ENCODE measurements at regions not wholly inside any gene's neighbourhood (a gene's known extent, or its start where the extent isn't known, plus 50 kb on each side); places are given as distances from the start of the nearest gene placed in this dataset.

DNA sequence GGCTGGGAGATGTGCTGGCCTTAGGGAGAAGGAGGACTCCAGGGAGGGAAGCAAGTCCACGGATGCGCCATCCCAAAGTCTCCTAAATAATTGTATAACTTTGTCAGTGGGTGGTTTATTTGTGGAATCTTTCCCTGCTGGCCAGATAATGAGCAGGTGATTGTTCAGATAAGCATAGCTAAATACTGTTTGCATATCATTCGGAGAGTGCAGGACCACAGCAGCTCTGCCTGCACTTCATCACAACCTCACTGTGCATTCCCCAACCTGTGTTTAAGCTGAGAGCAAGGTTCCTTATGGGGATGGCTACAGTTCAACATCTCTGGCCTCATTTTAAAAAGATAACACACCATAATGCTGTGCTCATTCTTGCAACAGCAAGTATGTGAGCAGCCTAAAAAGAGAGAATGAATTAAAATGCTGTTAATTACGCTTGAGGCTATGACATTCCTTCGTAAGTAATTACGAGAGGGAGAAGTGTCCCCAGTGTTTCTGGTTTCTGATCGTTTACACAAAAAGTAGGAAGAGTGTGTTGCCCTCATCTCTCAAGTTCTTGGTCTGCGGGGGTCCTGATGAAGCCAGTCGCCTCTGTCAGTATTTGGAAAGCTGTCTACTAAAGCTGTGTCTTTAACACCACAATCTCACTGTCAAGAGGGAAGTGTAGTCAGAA lies 272.0 kb upstream of the RORA start:
- Histone ChIP-seq H3K9me3 (no peaks in the 10 kb centered on the region), H3K27me3 (replicated peaks; ENCODE audit: insufficient read depth) (no peaks in the 10 kb centered on the region), H3K27ac (no peak overlapping the region), H3K4me3 (no peak overlapping the region), H3K36me3 (no peaks in the 10 kb centered on the region), H3K4me1 (replicated peaks) (no peaks in the 10 kb centered on the region)
- 78% methylated on average over 9 of the region's 9 CpGs for WGBS
- DNase-seq (ENCODE audit: low spot score), result no peak
- TF ChIP-seq, protein P1, sequence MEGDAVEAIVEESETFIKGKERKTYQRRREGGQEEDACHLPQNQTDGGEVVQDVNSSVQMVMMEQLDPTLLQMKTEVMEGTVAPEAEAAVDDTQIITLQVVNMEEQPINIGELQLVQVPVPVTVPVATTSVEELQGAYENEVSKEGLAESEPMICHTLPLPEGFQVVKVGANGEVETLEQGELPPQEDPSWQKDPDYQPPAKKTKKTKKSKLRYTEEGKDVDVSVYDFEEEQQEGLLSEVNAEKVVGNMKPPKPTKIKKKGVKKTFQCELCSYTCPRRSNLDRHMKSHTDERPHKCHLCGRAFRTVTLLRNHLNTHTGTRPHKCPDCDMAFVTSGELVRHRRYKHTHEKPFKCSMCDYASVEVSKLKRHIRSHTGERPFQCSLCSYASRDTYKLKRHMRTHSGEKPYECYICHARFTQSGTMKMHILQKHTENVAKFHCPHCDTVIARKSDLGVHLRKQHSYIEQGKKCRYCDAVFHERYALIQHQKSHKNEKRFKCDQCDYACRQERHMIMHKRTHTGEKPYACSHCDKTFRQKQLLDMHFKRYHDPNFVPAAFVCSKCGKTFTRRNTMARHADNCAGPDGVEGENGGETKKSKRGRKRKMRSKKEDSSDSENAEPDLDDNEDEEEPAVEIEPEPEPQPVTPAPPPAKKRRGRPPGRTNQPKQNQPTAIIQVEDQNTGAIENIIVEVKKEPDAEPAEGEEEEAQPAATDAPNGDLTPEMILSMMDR (IDR thresholded peaks at IDR 0.05), result no peak
- TF ChIP-seq POLR2A (IDR thresholded peaks at IDR 0.05), result no peak
- TF ChIP-seq POLR2AphosphoS5 (IDR thresholded peaks at IDR 0.05), result no peak
- intact Hi-C loops (cut with DNase I), result no loop called here

DNA sequence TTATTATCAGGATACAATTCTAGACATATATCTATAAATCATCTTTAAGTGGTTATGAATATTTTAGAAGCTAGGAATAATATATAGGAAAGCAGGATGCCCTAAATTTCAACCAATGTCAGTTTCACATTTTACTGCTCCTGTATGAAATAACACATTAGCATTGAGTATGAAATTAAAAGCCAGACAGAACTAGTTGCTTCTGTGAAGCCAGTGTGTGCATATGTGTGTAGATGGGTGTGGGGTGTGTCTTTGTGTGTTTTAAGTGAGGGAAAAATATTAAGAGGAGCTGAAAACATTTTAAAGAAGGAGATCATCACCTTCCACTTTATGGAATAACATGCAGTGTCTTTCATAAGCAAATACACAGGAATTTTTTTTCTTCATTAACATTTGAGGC lies 271.4 kb upstream of the RORA start:
- TF ChIP-seq POLR2AphosphoS5 (IDR thresholded peaks at IDR 0.05) (no peak), POLR2A (IDR thresholded peaks at IDR 0.05) (no peak)
- TF ChIP-seq, protein P1 (IDR thresholded peaks at IDR 0.05), result no peak
- no peak overlapping the region for H3K27ac ChIP-seq
- H3K36me3 ChIP-seq, result no peaks in the 10 kb centered on the region
- H3K4me1 ChIP-seq (replicated peaks), result no peaks in the 10 kb centered on the region
- intact Hi-C loops (cut with DNase I), result no loop called here
- no peak overlapping the region for H3K4me3 ChIP-seq
- no peaks in the 10 kb centered on the region for H3K9me3 ChIP-seq
- H3K27me3 ChIP-seq (replicated peaks; ENCODE audit: insufficient read depth), result no peaks in the 10 kb centered on the region
- DNase-seq (ENCODE audit: low spot score), result no peak

DNA sequence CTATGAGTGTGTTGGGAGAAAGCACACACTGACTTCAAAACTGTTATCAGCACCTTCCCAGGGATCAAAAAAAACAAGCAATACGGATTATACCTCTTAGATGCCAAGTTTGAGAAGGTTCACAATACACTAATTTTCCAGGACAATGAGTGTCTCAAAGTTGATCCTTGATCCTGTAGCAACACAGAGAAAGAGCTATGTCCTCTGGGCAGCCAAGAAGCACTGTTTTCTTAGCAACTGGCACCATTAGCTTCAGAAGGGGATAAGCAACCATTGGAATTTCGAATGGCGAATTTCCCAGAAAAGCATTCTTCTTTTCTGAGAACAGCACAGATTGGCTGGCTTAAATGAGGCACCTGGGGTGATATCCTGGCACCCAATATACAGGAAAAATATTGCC lies 270.3 kb upstream of the RORA start:
- DNase-seq (ENCODE audit: low spot score), result no peak
- TF ChIP-seq POLR2A (IDR thresholded peaks at IDR 0.05), result no peak
- TF ChIP-seq POLR2AphosphoS5 (IDR thresholded peaks at IDR 0.05), result no peak
- TF ChIP-seq, protein P1 (IDR thresholded peaks at IDR 0.05), result no peak
- H3K4me1 ChIP-seq (replicated peaks), result no peaks in the 10 kb centered on the region
- intact Hi-C loops (cut with DNase I), result no loop called here
- H3K4me3 ChIP-seq, result no peak overlapping the region
- no peaks in the 10 kb centered on the region for H3K27me3 ChIP-seq (replicated peaks; ENCODE audit: insufficient read depth)
- no peaks in the 10 kb centered on the region for H3K36me3 ChIP-seq
- H3K27ac ChIP-seq, result no peak overlapping the region
- 59% methylated on average over 3 of the region's 3 CpGs for WGBS
- no peaks in the 10 kb centered on the region for H3K9me3 ChIP-seq

DNA sequence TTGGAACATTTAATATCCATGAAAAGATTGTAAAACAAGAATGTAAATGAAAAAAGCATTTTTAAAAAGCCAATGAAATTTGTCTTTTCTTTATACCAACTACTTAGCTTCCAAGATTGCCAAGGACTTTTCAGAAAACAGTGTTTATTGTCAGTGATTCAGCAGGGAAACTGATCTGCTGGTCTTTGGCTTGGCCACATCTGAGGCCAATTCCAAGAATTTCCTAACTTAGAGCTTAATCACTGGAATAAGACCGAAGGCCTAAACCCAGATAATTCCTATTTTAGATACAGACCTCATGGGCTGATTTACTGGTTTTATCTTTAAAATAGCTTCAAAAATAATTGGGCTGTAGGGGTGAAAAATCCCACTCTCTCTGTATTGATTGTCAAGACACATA lies 260.5 kb upstream of the RORA start:
- no peak overlapping the region for H3K4me3 ChIP-seq
- intact Hi-C loops (cut with DNase I), result no loop called here

DNA sequence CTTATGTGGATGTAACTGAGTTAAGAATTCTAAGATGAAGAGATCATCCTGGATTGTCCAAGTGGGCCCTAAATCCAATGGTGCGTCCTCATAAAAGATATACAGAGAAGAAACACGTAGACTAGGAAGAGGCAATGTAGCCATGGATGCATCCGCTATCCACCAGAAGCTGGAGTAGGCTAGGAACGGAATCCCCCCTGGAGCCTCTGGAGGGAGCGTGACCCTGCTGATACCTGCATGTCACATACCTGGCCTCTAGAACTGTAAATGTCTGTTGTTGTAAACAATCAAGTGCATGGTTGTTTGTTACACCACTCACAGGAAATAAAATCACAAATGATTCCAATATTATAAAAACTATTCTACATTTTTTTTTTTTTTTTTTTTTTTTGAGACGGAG lies 254.5 kb upstream of the RORA start:
- Histone ChIP-seq H3K36me3 (no peaks in the 10 kb centered on the region), H3K27me3 (replicated peaks; ENCODE audit: insufficient read depth) (no peaks in the 10 kb centered on the region), H3K9me3 (no peaks in the 10 kb centered on the region), H3K27ac (no peak overlapping the region), H3K4me3 (no peak overlapping the region), H3K4me1 (replicated peaks) (no peaks in the 10 kb centered on the region)
- TF ChIP-seq, protein P1 (IDR thresholded peaks at IDR 0.05), result no peak
- TF ChIP-seq POLR2AphosphoS5 (IDR thresholded peaks at IDR 0.05) (no peak), POLR2A (IDR thresholded peaks at IDR 0.05) (no peak)
- DNase-seq (ENCODE audit: low spot score), result no peak
- intact Hi-C loops (cut with DNase I), result no loop called here
- WGBS, result over 99% methylated on average over 6 of the region's 6 CpGs

More for the DNA sequence above, 260.5 kb upstream of the RORA start:
- WGBS, result 71% methylated on average over 1 of the region's 1 CpG
- no peaks in the 10 kb centered on the region for H3K36me3 ChIP-seq
- TF ChIP-seq, protein P1 (IDR thresholded peaks at IDR 0.05), result no peak
- TF ChIP-seq POLR2A (IDR thresholded peaks at IDR 0.05), result no peak
- no peak overlapping the region for H3K27ac ChIP-seq
- no peaks in the 10 kb centered on the region for H3K9me3 ChIP-seq
- H3K4me1 ChIP-seq (replicated peaks), result no peaks in the 10 kb centered on the region
- no peaks in the 10 kb centered on the region for H3K27me3 ChIP-seq (replicated peaks; ENCODE audit: insufficient read depth)
- DNase-seq (ENCODE audit: low spot score), result no peak
